ENCODE measurements at regions not wholly inside any gene's neighbourhood (a gene's known extent, or its start where the extent isn't known, plus 50 kb on each side); places are given as distances from the start of the nearest gene placed in this dataset.
"Not testable (repeated sequence)": the region's sequence is repeated elsewhere in the genome, so short reads cannot be mapped to it uniquely, and the experiment has no call there.

DNA sequence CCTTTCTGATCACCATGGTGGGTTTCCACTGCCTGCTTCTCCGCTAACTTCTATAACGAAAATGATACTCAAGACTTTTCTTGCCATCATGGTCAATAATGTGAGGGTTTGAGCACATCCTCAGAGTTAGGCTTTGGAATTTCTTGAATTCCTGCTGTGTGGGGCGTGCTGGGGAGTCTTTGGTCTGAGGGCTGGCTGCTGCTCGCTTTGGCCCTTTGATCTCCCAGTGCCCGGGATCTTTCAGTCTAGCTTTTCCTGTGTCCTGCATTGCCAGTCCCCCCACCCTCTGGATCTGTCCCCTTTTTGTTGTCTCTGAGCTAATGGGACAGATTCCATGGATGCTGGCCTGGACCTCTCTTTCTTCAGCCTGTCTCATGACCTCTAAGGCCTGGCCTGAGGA, 182.6 kb downstream of the NPIPA7 start:
- DNase-seq (ENCODE audit: low spot score): not testable (repeated sequence)

DNA sequence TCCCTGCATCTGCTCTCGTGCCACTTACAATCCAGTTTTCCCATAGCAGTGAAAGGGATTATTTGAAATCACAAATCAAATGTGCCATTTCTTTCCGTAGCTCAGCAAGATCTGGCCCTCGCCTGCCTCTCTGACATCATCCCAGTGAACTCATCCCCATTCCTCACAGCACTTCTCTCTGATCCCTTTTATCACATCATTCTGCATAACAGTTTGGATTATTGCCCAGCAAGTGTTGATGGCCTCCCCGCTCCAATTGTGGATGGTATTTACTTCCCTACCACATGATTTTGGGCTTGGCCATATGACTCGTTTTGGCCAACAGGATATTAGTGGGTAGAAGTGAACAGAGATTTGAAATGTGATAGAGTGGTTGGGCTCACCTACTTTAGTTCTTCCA, 185.0 kb downstream of the NPIPA7 start:
- DNase-seq (ENCODE audit: low spot score): not testable (repeated sequence)

DNA sequence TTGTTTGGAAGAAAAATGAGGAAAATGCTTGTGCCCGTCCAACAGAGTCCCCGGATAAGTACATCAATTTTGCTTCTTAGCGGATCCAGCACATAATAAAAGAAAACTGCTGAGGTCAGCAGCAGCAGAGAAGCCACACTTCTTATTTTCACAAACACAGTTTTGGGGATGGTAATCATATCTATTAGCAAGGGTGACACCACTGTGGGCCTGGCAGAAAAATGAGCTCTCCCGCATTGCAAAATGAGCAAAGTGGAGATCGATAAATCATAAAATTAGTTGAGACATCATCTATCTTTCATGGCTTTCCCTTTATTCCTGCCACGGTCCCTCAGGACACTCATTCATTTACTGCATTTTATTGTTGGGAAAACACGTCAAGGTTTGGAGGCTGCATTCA, 186.4 kb downstream of the NPIPA7 start:
- not testable (repeated sequence) for DNase-seq (ENCODE audit: low spot score)

DNA sequence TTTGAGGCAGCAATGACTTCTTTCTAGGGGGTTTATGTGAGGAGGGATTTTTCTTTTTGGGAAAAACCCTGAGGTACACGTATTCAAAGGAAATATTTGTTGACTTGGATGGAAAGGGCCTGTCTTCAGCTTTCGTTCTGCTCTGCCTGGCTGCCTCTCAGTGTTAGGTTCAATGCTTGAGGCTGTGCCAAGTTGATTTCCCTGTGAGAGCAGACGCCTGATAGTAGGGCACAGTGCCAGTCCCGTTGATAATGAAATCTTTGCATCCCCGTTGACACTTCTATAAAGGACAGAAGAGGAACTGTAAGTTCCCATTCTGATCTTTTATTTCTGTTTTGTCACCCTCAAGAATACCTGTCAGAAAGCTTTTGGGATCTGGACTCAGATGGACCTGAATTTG, 191.1 kb downstream of the NPIPA7 start:
- not testable (repeated sequence) for DNase-seq (ENCODE audit: low spot score)

DNA sequence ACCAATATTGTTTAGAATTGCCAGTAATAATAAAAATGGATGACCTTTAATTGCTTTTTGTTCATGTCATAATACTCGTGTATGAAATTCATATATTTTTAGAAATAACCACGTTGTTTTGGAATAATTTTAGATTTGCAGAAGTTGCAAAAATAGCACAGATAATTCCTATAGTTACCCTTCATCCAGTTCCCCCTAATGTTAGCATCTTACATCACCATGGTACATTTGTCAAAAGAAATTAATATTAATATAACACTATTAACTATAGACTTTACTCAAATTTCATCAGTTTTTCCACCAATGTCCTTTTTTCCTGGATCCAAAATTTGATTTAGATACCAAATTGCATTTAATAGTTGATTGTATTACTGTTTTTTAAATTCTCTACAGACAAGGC, 191.9 kb downstream of the NPIPA7 start:
- DNase-seq (ENCODE audit: low spot score): not testable (repeated sequence)

DNA sequence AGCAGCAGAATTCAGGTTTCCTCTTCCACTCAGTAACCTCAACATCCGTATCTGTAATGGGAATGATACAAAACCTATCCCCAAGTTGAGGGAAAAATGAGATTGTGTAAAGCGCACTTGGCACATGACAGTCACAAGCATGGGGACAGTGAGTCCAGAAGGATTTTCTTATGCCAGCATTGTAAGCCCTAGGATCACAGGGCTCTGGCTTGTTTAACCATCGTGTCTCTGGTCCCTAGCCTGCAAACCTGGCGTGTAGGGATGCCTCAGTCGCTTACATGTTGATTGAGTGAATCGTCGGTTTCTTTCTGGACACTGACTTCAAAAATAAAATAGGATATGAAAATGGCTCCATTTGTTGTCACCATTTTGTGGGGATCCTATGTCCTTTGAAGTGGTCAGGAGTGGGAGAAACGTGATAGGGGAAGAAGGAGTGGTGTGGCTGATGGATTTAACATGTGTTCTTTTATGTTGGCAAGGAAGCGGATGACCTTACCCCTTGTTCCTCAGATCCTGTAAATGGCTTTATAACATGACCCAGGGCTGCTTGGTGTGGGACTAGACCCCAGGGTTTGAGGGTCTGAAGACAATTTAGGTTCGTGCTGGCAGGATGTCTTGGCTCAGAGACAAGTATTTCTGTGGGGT, 193.3 kb downstream of the NPIPA7 start:
- DNase-seq (ENCODE audit: low spot score): not testable (repeated sequence)

DNA sequence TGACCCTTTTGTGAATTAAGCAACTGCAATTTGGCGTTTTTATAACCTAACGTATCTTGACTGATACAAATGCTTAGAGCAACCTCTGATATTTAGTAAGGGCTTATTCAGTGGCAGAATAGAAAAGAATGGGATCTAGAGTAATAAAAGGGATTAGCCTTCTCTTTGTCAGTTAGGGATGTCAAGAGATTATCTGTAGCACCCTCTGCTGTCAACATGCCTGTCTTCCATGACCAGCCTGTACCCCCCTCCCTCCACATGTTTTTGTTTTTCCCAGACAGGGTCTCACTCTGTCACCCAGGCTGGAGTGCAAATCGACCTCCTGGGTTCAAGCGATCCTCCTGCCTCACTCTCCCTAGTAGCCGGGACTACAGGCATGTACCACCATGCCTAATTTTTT, 198.1 kb downstream of the NPIPA7 start:
- not testable (repeated sequence) for DNase-seq (ENCODE audit: low spot score)

DNA sequence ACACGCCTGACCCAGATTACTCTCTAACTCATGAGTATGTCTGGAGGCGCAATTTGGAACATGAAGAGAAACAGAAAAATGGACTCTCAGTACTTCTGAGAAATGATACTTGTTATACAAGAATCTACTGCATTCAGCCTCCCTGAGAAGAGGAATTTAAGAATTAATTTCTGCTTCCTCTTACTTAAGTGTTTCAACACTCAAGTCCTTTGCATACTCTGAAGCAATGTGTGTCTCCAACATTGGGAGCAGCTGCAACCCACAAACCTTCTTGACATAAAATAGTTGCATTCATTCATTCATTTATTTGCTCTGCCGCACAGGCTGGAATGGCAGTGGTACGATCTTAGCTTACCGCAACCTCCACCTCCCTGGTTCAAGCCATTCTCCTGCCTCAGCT, 199.8 kb downstream of the NPIPA7 start:
- DNase-seq (ENCODE audit: low spot score): no peak

DNA sequence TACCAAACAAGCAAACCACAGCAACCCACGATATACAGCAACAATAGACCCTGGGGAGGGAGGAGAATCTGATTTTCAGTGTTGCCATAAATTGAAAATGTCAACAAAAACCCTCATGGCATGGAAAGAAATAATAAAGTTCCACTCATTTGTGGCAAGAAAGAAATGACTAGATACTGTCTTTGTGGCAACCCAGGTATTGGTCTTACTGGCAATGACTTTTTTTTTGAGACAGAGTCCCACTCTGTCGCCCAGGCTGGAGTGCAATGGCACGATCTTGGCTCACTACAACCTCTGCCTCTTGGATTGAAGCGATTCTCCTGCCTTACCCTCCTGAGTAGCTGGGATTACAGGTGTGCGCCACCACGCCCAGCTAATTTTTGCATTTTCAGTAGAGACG, 204.0 kb downstream of the NPIPA7 start:
- DNase-seq (ENCODE audit: low spot score): not testable (repeated sequence)

DNA sequence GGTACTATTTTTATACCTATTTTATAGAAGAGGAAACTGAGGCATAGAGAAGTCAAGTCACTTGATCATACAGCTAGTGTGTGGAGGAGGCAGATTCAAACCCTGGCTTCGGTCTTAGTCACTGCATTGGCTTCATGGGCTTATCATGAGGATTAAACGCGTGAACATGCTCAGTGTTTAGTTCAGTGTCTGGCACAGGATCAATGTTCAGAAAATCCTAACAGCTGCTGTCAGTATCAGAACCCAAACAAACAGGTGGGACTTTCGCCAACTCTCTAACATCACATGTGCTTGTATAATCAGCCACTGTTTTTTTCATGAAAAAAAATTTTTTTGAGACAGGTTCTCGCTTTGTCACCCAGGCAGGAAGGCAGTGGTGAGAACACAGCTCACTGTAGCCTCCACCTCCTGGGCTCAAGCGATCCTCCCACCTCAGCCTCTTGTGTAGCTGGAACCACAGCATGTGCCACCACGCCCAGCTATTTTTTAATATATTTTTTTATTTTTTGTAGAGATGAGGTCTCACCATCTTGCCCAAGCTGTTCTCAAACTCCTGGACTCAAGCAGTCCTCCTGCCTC, 207.2 kb downstream of the NPIPA7 start:
- DNase-seq (ENCODE audit: low spot score): not testable (repeated sequence)

DNA sequence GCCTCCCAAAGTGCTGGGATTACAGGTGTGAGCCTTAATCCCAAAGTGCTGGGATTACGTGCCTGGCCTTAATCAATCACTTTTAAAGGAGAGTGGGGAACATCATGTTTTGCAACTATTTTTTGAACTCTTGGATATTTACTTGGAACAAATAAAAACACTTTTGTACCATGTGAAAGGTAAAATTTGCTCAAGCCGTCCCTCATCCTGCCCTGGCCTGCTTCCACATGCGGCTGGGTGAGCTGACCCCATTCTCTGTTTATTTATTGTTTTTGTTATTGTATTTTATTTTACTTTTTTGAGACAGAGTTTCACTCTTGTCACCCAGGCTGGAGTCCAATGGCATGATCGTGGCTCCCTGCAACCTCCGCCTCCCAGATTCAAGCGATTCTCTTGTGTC, 208.0 kb downstream of the NPIPA7 start:
- not testable (repeated sequence) for DNase-seq (ENCODE audit: low spot score)

DNA sequence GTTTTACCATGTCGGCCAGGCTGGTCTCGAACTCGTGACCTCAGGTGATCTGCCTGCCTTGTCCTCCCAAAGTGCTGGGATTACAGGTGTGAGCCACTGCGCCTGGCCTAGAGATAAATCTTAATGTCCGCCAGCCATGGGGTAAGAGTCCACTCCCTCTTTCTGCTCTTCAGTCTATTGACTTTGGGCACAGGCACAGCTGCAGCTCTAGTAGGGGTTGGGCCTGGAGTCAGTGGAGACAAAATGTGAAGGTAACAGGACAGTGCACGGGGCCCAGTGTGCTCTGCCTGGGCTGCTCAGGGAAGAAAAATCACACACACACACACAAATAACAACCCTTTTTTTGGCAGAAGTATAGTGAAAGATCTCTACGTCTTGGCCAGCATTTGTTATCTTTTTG, 209.5 kb downstream of the NPIPA7 start:
- not testable (repeated sequence) for DNase-seq (ENCODE audit: low spot score)

DNA sequence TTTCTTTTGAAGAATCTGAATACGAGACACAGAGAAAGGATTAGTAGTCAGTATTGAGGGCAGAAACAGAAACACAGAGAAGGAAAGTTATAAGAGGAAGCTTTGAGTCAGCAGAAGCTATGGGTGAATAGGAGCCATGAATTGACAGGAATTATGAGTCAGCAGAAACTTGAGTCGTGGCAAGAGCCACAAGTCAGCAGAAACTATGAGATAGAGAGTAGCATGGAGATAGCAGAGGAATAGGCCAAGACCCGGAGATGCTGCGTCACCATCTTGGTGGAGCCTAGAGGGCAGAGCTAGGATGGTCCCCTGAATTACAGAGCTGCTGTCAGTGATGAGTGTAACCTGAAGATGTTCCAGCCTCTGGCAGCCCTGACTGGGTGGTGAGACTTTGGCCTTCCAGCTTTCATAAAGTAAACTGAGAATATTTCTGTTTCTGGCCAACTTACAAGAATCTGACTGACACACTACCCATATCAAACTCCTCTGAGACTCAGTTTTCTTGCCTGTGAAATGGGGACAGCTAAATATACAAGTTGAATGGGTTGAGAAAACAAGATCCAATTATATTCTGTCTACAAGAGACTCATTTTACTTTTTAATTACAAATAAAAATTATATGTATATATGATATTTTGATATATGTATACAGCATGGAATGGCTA, 211.8 kb downstream of the NPIPA7 start:
- DNase-seq (ENCODE audit: low spot score): not testable (repeated sequence)

DNA sequence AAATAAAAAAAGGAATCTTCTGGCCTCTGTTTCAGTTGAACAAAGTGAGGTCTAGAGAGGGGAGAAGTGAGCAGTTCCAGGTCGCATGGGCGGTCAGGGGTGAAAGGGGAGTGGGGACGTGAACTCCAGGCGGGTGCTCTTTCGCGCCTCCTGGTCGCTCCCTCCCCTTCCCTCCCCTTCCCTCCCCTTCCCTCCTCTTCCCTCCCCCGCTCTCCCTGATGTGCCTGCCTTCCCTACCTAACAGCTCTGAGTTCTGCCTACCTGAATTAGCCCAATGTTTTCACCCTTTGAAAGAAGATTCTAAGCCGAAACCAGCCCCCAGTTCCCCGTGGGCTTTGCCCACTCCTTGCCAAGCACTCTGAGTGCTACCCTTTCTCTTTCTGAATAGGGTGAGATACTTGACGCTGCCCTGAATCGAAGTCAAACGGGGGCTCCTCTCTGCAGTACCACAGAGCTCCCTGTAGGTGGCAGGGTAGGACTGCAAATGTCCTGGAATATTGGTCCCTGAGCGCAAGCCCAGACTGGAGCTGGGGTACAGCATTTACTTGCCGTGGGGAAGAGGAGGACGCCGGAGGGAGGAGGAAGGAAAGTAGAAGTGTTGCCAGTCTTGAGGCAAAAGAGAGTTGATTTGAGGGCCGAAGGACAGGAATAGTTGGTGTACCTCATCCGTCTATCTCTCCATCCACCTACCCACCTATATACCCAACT, 214.4 kb downstream of the NPIPA7 start:
- DNase-seq (ENCODE audit: low spot score): peak; percentile 5

DNA sequence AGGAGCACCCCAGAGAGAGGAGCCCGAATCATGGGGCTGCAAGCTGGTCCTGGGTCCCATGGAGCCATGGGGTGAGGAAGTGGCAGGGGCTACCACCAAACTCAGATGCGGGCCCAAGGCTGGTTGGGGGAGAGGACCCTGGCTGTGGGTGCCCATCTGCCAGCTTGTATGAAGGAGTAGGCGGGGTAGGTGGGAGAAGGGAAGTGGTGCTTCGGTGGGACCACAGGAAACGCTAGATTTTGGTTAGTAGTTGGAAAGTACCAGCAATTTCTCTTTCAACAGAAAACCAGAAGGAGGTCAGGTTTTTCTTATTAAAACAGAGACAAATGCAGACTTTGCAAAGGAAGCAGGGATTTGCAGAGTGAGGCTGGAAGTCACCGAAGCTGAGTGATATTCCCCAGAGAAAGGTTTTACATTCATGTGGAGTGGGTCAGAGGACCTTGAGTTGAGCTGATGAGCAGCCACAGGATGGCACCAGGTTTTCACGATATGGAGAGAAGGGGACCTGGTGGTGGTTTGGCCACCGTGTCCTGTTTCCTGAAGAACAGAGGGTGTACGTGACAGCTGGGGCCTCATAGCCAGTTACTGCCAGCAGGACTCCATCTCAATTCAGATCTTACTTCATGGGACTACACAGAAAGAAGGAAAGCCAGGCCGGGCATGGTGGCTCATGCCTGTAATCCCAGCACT, 216.2 kb downstream of the NPIPA7 start:
- not testable (repeated sequence) for DNase-seq (ENCODE audit: low spot score)

DNA sequence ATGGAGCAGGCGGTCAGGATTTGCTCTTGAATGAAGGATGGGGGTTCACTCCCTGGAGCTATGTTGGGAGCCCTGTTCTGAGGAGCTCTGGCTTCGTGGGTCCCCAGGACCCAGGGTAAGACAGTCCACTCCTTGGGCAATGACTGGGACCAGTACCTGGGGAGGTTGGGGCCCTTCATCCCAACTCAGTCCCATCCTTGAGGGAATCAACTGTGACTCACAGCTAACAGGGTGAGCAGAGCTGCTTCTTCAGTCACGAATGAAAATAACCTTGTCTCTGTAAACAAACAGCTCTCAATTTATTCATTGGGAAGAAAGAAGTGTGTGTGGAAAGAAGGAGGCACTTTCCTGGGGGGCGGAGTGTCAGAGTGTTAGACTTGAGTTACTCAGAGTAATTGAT, 222.3 kb downstream of the NPIPA7 start:
- not testable (repeated sequence) for DNase-seq (ENCODE audit: low spot score)

DNA sequence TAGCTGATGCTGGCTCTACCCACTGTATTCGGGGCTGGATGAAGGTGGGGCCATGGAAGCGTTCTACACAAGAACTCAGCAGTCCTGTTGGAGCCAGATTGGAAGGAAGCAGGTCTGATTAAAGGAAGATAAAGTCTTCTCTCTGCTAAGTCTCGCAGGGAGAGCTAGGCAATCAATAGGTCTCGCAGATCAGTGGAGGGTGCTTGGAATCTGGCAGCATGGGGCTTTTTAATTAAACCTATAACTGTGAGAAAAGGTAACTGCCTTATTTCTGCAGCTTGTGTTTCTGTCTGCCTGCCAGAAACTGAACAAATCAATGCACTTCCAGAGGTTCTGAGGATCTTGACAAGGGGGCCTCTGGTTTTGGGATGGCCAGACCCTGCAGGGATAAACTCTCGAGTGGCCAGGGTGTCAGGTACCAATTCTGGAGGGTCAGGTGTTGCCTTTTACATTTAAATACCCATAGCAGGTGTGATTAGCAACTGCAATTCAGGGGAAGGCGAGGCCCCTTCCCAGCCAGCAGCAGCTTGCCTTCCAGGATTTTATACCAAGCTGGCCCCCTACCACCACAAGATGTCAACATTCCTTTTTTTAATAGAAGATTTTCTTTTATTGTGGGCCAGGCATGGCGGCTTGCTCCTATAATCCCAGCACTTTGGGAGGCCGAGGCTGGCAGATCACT, 228.6 kb downstream of the NPIPA7 start:
- not testable (repeated sequence) for DNase-seq (ENCODE audit: low spot score)

DNA sequence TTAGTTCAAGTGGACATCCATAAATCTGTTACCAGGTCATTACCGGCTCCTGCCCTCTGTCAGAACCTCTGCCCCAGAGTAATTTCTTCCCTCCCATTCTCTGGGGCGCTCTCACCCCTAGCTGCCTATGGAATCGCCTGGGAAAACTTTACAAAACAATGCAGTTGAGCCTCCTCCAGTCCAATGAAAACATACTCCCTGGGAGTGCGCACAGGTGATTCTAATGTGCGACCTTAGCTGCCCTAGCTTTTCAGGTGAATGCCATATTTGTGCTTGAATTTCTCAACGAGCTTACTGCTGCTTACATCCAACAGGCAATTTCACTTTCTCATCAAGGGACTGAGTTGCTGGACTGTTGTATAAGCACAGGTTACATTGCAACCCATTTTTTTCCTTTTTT, 230.7 kb downstream of the NPIPA7 start:
- DNase-seq (ENCODE audit: low spot score): not testable (repeated sequence)

DNA sequence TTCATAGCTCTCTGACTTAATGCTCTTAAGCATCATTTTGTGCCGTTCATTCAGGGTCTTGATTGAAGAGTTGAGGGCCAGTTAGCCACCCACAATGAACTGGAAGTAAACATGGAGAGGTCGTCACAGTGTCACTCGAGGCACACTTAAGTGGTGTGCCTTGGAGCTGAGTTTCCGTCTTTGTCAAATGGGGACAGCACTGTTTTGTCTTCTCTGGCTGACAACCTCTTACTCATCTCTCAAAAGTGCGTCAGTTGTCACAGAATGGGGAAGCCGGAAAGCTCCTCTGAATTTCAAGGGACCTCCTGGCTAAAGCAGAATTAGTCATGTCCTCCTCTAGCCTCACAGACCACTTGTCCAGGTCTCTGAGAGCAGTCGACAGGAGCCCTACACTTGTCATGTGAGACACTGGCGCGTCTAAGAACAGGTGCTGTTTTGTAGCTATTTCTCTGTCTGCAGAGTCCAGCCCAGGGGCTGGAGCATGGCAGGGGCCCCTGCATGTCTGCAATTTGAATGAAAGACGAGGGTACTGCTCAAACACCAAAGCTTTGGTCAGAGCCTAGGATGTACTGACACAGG, 231.5 kb downstream of the NPIPA7 start:
- DNase-seq (ENCODE audit: low spot score): not testable (repeated sequence)

DNA sequence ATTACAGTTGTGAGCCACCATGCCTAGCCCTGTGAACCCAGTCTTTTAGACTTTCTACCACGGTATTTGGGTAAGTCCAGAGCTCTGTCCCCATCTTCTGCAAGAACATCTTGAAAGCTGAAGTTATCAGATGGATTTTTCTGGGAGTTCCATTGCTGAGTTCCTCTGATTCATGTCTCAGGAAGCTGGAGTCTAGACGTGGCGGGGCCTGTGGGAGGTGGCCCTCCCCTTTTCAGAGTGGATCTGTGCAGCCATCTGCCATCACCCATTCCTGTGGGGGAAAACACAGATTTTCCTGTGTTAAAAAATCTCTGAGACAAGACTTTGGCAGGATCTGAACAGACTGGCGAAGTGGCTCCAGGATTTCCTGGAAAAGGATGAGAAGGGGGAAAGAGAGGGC, 234.3 kb downstream of the NPIPA7 start:
- DNase-seq (ENCODE audit: low spot score): not testable (repeated sequence)

DNA sequence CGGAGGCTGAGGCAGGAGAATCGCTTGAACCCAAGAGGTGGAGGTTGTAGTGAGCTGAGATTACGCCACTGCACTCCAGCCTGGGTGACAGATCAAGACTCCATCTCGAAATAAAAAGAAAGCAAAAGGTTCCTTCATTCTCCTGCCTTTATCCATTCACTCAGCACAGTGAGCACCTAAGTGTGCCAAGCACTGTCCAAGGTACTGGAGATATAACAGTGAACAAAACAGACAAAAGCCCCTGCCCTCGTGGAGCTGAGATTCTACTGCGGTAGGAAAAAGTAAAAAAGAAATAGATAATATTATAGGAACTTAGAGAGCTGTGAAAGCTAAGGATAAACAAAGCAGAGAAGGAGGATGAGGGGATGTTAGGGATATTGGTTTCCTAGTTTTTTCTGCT, 235.5 kb downstream of the NPIPA7 start:
- DNase-seq (ENCODE audit: low spot score): not testable (repeated sequence)

Data from AG20443 (cell line).